Neural cell (in vitro differentiated cells): ENCODE measurements at regions not wholly inside any gene's neighbourhood (a gene's known extent, or its start where the extent isn't known, plus 50 kb on each side); places are given as distances from the start of the nearest gene placed in this dataset.

ENCODE experiments used
- H2AFZ ChIP-seq: fragments of 200-600, 300-800 bp; sonication (generic), shearing (Covaris generic); 2 replicates; pipeline ENCODE4 v1.6.0; 2014; ENCODE audit warnings: low read depth, mild to moderate bottlenecking, antibody characterized with exemption, low read length, moderate library complexity
- H3F3A ChIP-seq: fragments of 200-600 bp; shearing (Covaris generic); 2 replicates; pipeline ENCODE4 v1.6.1; 2016; ENCODE audit warnings: mild to moderate bottlenecking, moderate library complexity, mixed read lengths, antibody characterized with exemption, low read length; ENCODE audit not compliant: insufficient read depth, poor library complexity, severe bottlenecking
- H3K27ac ChIP-seq: fragments of 200-600, 300-800 bp; sonication (generic), shearing (Covaris generic); 2 replicates; pipeline ENCODE4 v1.5.1; 2014; ENCODE audit warnings: mild to moderate bottlenecking, low read length, moderate library complexity
- H3K27me3 ChIP-seq: fragments of 300-800, 200-600 bp; sonication (generic), shearing (Covaris generic); 2 replicates; pipeline ENCODE4 v1.6.0; 2014; ENCODE audit warnings: mild to moderate bottlenecking, low read depth, low read length, moderate library complexity; ENCODE audit not compliant: insufficient read depth
- H3K36me3 ChIP-seq: fragments of 300-800, 200-600 bp; sonication (generic), shearing (Covaris generic); 2 replicates; pipeline ENCODE4 v1.5.1; 2014; ENCODE audit warnings: mild to moderate bottlenecking, antibody characterized with exemption, low read length, moderate library complexity; ENCODE audit not compliant: insufficient read depth
- H3K4me2 ChIP-seq: fragments of 300-800, 200-600 bp; sonication (generic), shearing (Covaris generic); 2 replicates; pipeline ENCODE4 v1.6.0; 2014; ENCODE audit warnings: mild to moderate bottlenecking, low read length
- H3K4me3 ChIP-seq: fragments of 300-800, 200-600 bp; sonication (generic), shearing (Covaris generic); 2 replicates; pipeline ENCODE4 v1.5.1; 2014; ENCODE audit warnings: mild to moderate bottlenecking, low read length, moderate library complexity
- H3K79me2 ChIP-seq: fragments of 200-600 bp; shearing (Covaris generic); replicated peaks from 2 replicates; pipeline ENCODE4 v1.6.0; 2014; ENCODE audit warnings: mild to moderate bottlenecking, low read length, moderate library complexity; ENCODE audit not compliant: insufficient read depth
- H3K9ac ChIP-seq: fragments of 300-800, 200-600 bp; sonication (generic), shearing (Covaris generic); 2 replicates; pipeline ENCODE4 v1.6.1; 2016; ENCODE audit warnings: mild to moderate bottlenecking, low read length, mixed read lengths
- H3K9me2 ChIP-seq: fragments of 200-600 bp; shearing (Covaris generic); 2 replicates; pipeline ENCODE4 v1.6.1; 2016; ENCODE audit warnings: mild to moderate bottlenecking, low read length, mixed read lengths; ENCODE audit not compliant: insufficient read depth
- H3K9me3 ChIP-seq: fragments of 200-600, 300-800 bp; sonication (generic), shearing (Covaris generic); 2 replicates; pipeline ENCODE4 v1.6.1; 2016; ENCODE audit warnings: mild to moderate bottlenecking, mixed run types, low read length, moderate library complexity, mixed read lengths
- H4K20me1 ChIP-seq: fragments of 200-600 bp; shearing (Covaris generic); 2 replicates; pipeline ENCODE4 v1.6.1; 2016; ENCODE audit warnings: mild to moderate bottlenecking, mixed run types; ENCODE audit not compliant: insufficient read depth
- CTCF ChIP-seq: fragments of 450-650 bp; IDR thresholded peaks from 2 replicates; pipeline ENCODE4 v1.5.1; 2014; ENCODE audit warnings: antibody characterized with exemption, mild to moderate bottlenecking, moderate library complexity; ENCODE audit not compliant: poor library complexity, severe bottlenecking
- EP300 ChIP-seq: fragments of 450-650 bp; conservative IDR thresholded peaks from 2 replicates; pipeline ENCODE4 v1.6.1; 2014; ENCODE audit warnings: antibody characterized with exemption, mild to moderate bottlenecking, moderate library complexity; ENCODE audit not compliant: poor library complexity, severe bottlenecking
- EZH2 ChIP-seq: fragments of 200-600, 300-800 bp; shearing (Covaris generic), sonication (generic); IDR thresholded peaks from 2 replicates; pipeline ENCODE4 v1.6.1; 2014; ENCODE audit warnings: antibody characterized with exemption, low read length, borderline replicate concordance, mild to moderate bottlenecking; ENCODE audit not compliant: insufficient read depth, poor library complexity, severe bottlenecking
- MXI1 ChIP-seq: fragments of 450-650 bp; conservative IDR thresholded peaks from 2 replicates; pipeline ENCODE4 v1.6.1; 2014; ENCODE audit warnings: antibody characterized with exemption, mild to moderate bottlenecking; ENCODE audit not compliant: poor library complexity, severe bottlenecking
- POLR2AphosphoS5 ChIP-seq: IDR thresholded peaks from 2 replicates; pipeline ENCODE4 v1.6.1; 2012
- RAD21 ChIP-seq: fragments of 450-650 bp; conservative IDR thresholded peaks from 2 replicates; pipeline ENCODE4 v1.6.1; 2014; ENCODE audit warnings: antibody characterized with exemption, mild to moderate bottlenecking, moderate library complexity
- REST ChIP-seq: IDR thresholded peaks from 2 replicates; pipeline ENCODE4 v1.6.1; 2012; ENCODE audit warnings: borderline replicate concordance
- SMC3 ChIP-seq: fragments of 450-650 bp; conservative IDR thresholded peaks from 2 replicates; pipeline ENCODE4 v1.6.1; 2014; ENCODE audit warnings: antibody characterized with exemption, mild to moderate bottlenecking, moderate library complexity; ENCODE audit not compliant: poor library complexity
- TAF1 ChIP-seq: IDR thresholded peaks from 2 replicates; pipeline ENCODE4 v1.6.1; 2012; ENCODE audit warnings: low read depth

GRCh38 chr5:54659700-54660131 is 142.2 kb downstream of the SNX18 start:
- Histone ChIP-seq H2AFZ (no peak overlapping the region), H3K27me3 (no peaks in the 10 kb centered on the region), H3K79me2 (no peaks in the 10 kb centered on the region), H4K20me1 (no peaks in the 10 kb centered on the region), H3F3A (no peaks in the 10 kb centered on the region), H3K27ac (no peak overlapping the region), H3K9ac (no peak overlapping the region), H3K4me2 (no peak overlapping the region), H3K9me3 (no peaks in the 10 kb centered on the region), H3K4me3 (no peak overlapping the region), H3K36me3 (no peaks in the 10 kb centered on the region), H3K9me2 (no peaks in the 10 kb centered on the region)
- TF ChIP-seq POLR2AphosphoS5 (no peak), RAD21 (no peak), CTCF (no peak), EZH2 (no peak), REST (no peak), EP300 (no peak), MXI1 (no peak), TAF1 (no peak), SMC3 (no peak)

- Histone ChIP-seq H3K36me3 (no peaks in the 10 kb centered on the region), H3K9ac (no peak overlapping the region), H4K20me1 (no peaks in the 10 kb centered on the region), H3K27ac (no peak overlapping the region), H3K4me3 (no peak overlapping the region), H3F3A (no peaks in the 10 kb centered on the region), H3K9me3 (no peaks in the 10 kb centered on the region), H2AFZ (no peak overlapping the region), H3K4me2 (no peak overlapping the region), H3K27me3 (no peaks in the 10 kb centered on the region), H3K79me2 (no peaks in the 10 kb centered on the region), H3K9me2 (no peaks in the 10 kb centered on the region)
- TF ChIP-seq EP300 (no peak), TAF1 (no peak), RAD21 (no peak), POLR2AphosphoS5 (no peak), MXI1 (no peak), EZH2 (no peak), REST (no peak), SMC3 (no peak), CTCF (no peak)
Observed at GRCh38 chr5:54658010-54658409, 140.5 kb downstream of the SNX18 start.
